Stomach (tissue), 4 donors: ENCODE measurements at regions not wholly inside any gene's neighbourhood (a gene's known extent, or its start where the extent isn't known, plus 50 kb on each side); places are given as distances from the start of the nearest gene placed in this dataset.

ENCODE experiments used
- CTCF ChIP-seq, 7 experiments: fragments of 450-650 bp in 4 of 7; fragments of 200-600 bp in 3 of 7; sonication (generic) in 3 of 7; IDR thresholded peaks; one replicate each; pipeline ENCODE4 v1.5.1; 2016 to 2019; ENCODE audit warnings: antibody characterized with exemption in 7 of 7, control low read depth in 2 of 7, mild to moderate bottlenecking in 1 of 7
- POLR2AphosphoS5 ChIP-seq, 3 donors: sonication (generic); formaldehyde crosslinking; IDR thresholded peaks; one replicate each; pipeline ENCODE4 v1.6.1; 2016; ENCODE audit warnings: antibody characterized with exemption in 3 of 3

GRCh38 chr7:348480-348844, 58.5 kb downstream of the FOXL3 start:
- TF ChIP-seq POLR2AphosphoS5 (IDR thresholded peaks at IDR 0.05): no peak
- no peak for TF ChIP-seq CTCF (IDR thresholded peaks at IDR 0.05)
